Ishikawa (cell line): ENCODE measurements at regions not wholly inside any gene's neighbourhood (a gene's known extent, or its start where the extent isn't known, plus 50 kb on each side); places are given as distances from the start of the nearest gene placed in this dataset.

Experiments used
- CEBPB ChIP-seq: IDR thresholded peaks from 2 replicates; pipeline ENCODE4 v1.6.1; 2012
- CREB1 ChIP-seq: IDR thresholded peaks from 2 replicates; pipeline ENCODE4 v1.6.1; 2012; ENCODE audit warnings: low read depth
- EGR1 ChIP-seq: IDR thresholded peaks from 2 replicates; pipeline ENCODE4 v1.6.1; 2012
- EP300 ChIP-seq: IDR thresholded peaks from 2 replicates; pipeline ENCODE4 v1.6.1; 2012; ENCODE audit warnings: borderline replicate concordance
- FOXM1 ChIP-seq: IDR thresholded peaks from 2 replicates; pipeline ENCODE4 v1.6.1; 2012; ENCODE audit warnings: low read depth, borderline replicate concordance
- MAX ChIP-seq: IDR thresholded peaks from 2 replicates; pipeline ENCODE4 v1.6.1; 2012
- NFIC ChIP-seq: IDR thresholded peaks from 2 replicates; pipeline ENCODE4 v1.6.1; 2012
- RAD21 ChIP-seq: IDR thresholded peaks from 2 replicates; pipeline ENCODE4 v1.6.1; 2012; ENCODE audit warnings: low read depth
- TAF1 ChIP-seq: IDR thresholded peaks from 2 replicates; pipeline ENCODE4 v1.6.1; 2012; ENCODE audit warnings: low read depth, mild to moderate bottlenecking
- TCF12 ChIP-seq: IDR thresholded peaks from 2 replicates; pipeline ENCODE4 v1.6.1; 2012; ENCODE audit warnings: low read depth
- TEAD4 ChIP-seq: IDR thresholded peaks from 2 replicates; pipeline ENCODE4 v1.6.1; 2012
- YY1 ChIP-seq: IDR thresholded peaks from 2 replicates; pipeline ENCODE4 v1.6.1; 2012; ENCODE audit warnings: low read depth
- ZBTB7A ChIP-seq: IDR thresholded peaks from 2 replicates; pipeline ENCODE4 v1.6.1; 2012; ENCODE audit warnings: low read depth
- TF ChIP-seq, protein P1 (sequence below): IDR thresholded peaks from 2 replicates; pipeline ENCODE4 v1.6.1; 2012; ENCODE audit warnings: low read depth, mild to moderate bottlenecking
- TF ChIP-seq, protein P2 (sequence below): IDR thresholded peaks from 2 replicates; pipeline ENCODE4 v1.6.1; 2012

DNA sequence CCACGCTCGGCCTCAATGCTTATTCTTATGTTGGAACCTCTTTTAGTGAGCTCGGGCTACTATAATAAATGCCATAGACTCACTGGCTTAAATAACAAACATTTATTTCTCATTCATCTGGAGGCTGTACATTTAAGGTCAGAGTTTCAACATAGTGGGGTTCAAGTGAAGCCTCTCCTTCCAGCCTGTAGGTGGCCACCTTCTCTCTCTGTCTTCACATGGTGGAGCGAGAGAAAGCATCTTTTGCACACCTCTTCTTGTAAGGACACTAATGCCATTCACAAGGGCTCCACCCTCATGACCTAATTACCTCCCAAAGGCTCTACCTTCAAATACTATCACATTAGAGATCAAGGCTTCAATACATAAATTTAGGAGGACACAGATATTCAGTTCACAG, 520.3 kb upstream of the EPHA6 start:
- TF ChIP-seq RAD21, result no peak
- no peak for TF ChIP-seq ZBTB7A
- TF ChIP-seq, protein P1, sequence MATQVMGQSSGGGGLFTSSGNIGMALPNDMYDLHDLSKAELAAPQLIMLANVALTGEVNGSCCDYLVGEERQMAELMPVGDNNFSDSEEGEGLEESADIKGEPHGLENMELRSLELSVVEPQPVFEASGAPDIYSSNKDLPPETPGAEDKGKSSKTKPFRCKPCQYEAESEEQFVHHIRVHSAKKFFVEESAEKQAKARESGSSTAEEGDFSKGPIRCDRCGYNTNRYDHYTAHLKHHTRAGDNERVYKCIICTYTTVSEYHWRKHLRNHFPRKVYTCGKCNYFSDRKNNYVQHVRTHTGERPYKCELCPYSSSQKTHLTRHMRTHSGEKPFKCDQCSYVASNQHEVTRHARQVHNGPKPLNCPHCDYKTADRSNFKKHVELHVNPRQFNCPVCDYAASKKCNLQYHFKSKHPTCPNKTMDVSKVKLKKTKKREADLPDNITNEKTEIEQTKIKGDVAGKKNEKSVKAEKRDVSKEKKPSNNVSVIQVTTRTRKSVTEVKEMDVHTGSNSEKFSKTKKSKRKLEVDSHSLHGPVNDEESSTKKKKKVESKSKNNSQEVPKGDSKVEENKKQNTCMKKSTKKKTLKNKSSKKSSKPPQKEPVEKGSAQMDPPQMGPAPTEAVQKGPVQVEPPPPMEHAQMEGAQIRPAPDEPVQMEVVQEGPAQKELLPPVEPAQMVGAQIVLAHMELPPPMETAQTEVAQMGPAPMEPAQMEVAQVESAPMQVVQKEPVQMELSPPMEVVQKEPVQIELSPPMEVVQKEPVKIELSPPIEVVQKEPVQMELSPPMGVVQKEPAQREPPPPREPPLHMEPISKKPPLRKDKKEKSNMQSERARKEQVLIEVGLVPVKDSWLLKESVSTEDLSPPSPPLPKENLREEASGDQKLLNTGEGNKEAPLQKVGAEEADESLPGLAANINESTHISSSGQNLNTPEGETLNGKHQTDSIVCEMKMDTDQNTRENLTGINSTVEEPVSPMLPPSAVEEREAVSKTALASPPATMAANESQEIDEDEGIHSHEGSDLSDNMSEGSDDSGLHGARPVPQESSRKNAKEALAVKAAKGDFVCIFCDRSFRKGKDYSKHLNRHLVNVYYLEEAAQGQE, result no peak
- TF ChIP-seq MAX, result no peak
- TF ChIP-seq TCF12, result no peak
- TF ChIP-seq EGR1, result no peak
- TF ChIP-seq EP300, result no peak
- no peak for TF ChIP-seq FOXM1
- no peak for TF ChIP-seq YY1
- no peak for TF ChIP-seq TEAD4
- TF ChIP-seq NFIC, result no peak
- TF ChIP-seq CREB1, result no peak
- TF ChIP-seq, protein P2, sequence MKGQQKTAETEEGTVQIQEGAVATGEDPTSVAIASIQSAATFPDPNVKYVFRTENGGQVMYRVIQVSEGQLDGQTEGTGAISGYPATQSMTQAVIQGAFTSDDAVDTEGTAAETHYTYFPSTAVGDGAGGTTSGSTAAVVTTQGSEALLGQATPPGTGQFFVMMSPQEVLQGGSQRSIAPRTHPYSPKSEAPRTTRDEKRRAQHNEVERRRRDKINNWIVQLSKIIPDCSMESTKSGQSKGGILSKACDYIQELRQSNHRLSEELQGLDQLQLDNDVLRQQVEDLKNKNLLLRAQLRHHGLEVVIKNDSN, result no peak
- TF ChIP-seq CEBPB, result no peak
- no peak for TF ChIP-seq TAF1

GRCh38 chr3:96300743-96301142, 513.7 kb upstream of the EPHA6 start:
- TF ChIP-seq EP300 (no peak), FOXM1 (no peak), ZBTB7A (no peak), CEBPB (no peak), YY1 (no peak), TEAD4 (no peak), CREB1 (no peak), RAD21 (no peak), TAF1 (no peak), NFIC (no peak), TCF12 (no peak), MAX (no peak), EGR1 (no peak)
- TF ChIP-seq, protein P1, result no peak
- TF ChIP-seq, protein P2, result no peak

DNA sequence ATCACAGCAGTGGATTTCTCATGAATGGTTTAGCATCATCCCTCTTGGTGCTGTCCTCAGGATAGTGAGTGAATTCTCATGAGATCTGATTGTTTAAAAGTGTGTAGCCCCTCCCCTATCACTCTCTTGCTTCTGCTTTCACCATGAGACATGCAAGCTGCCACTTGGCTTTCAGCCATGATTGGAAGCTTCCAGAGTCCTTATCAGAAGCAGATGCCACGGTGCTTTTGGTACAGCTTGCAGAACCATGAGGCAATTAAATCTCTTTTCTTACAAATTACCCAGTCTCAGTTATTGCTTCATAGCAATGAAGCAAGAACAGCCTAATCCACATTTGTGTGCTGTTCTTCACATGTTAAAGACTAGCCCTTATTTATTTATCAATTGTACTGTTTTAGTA, 495.2 kb upstream of the EPHA6 start:
- TF ChIP-seq NFIC (no peak), EGR1 (no peak), EP300 (no peak), TEAD4 (no peak), ZBTB7A (no peak)
- TF ChIP-seq, protein P2, result no peak

GRCh38 chr3:96324087-96324486, 490.3 kb upstream of the EPHA6 start:
- no peak for TF ChIP-seq MAX
- TF ChIP-seq, protein P2, result no peak
- no peak for TF ChIP-seq TCF12
- no peak for TF ChIP-seq NFIC
- no peak for TF ChIP-seq CEBPB
- no peak for TF ChIP-seq YY1
- TF ChIP-seq TEAD4, result no peak
- no peak for TF ChIP-seq RAD21
- TF ChIP-seq FOXM1, result no peak
- no peak for TF ChIP-seq TAF1
- TF ChIP-seq EGR1, result no peak
- TF ChIP-seq CREB1, result no peak

DNA sequence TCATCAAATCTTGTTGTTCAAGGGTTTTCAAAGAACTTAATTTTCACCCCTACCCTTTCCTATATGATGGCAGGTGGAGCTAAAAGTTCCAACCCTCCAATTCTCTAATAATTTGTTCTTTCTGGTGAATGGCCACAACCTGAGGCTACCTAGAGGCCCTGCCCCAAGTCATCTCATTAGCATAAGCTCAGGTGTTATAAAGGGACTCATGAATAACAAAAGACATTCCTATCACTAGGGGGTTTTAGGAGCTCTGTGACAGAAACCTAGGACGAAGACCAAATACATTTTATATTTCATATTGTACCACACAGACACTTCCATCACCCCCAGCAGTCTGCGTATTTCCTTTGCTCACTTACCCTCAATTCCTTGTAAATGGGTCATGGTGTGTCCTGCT, 483.6 kb upstream of the EPHA6 start:
- TF ChIP-seq TAF1 (no peak), FOXM1 (no peak), TCF12 (no peak), CEBPB (no peak)
